ENCODE measurements at regions not wholly inside any gene's neighbourhood (a gene's known extent, or its start where the extent isn't known, plus 50 kb on each side); places are given as distances from the start of the nearest gene placed in this dataset.

DNA sequence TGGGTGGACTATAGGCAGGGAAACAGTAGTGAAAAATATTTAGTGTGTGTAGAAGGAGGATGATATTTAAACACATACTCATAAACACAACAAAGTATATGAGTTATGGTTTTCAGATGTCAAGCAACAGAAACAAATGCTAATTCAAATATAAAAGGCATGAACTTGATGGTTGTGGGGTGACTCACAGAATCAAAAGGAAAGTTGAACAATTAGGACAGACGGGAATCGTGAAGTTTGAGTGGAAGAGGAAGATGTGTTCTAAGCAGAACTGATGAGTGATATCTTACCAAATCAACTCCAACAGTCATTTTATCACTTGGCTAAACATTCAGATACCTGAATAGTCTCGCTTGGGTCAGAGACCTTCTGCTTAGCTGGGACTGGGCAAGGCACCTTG is 53.6 kb upstream of the ITGA6 start:
- intact Hi-C loops (cut with DNase I) = no loop called here
- no peak for DNase-seq
- H3K27me3 ChIP-seq = no peaks in the 10 kb centered on the region
- no peak overlapping the region for H3K9ac ChIP-seq (ENCODE audit: low read depth in 2 of 2, low read length in 2 of 2)
- TF ChIP-seq, protein P1, sequence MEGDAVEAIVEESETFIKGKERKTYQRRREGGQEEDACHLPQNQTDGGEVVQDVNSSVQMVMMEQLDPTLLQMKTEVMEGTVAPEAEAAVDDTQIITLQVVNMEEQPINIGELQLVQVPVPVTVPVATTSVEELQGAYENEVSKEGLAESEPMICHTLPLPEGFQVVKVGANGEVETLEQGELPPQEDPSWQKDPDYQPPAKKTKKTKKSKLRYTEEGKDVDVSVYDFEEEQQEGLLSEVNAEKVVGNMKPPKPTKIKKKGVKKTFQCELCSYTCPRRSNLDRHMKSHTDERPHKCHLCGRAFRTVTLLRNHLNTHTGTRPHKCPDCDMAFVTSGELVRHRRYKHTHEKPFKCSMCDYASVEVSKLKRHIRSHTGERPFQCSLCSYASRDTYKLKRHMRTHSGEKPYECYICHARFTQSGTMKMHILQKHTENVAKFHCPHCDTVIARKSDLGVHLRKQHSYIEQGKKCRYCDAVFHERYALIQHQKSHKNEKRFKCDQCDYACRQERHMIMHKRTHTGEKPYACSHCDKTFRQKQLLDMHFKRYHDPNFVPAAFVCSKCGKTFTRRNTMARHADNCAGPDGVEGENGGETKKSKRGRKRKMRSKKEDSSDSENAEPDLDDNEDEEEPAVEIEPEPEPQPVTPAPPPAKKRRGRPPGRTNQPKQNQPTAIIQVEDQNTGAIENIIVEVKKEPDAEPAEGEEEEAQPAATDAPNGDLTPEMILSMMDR (IDR thresholded peaks at IDR 0.05) = no peak
- H3K4me3 ChIP-seq = no peak overlapping the region
- no peaks in the 10 kb centered on the region for H3K9me3 ChIP-seq
- H3K27ac ChIP-seq = no peak overlapping the region
- H3K36me3 ChIP-seq = no peaks in the 10 kb centered on the region
- H3K4me1 ChIP-seq = peaks cover 6% of the 10 kb centered on the region

DNA sequence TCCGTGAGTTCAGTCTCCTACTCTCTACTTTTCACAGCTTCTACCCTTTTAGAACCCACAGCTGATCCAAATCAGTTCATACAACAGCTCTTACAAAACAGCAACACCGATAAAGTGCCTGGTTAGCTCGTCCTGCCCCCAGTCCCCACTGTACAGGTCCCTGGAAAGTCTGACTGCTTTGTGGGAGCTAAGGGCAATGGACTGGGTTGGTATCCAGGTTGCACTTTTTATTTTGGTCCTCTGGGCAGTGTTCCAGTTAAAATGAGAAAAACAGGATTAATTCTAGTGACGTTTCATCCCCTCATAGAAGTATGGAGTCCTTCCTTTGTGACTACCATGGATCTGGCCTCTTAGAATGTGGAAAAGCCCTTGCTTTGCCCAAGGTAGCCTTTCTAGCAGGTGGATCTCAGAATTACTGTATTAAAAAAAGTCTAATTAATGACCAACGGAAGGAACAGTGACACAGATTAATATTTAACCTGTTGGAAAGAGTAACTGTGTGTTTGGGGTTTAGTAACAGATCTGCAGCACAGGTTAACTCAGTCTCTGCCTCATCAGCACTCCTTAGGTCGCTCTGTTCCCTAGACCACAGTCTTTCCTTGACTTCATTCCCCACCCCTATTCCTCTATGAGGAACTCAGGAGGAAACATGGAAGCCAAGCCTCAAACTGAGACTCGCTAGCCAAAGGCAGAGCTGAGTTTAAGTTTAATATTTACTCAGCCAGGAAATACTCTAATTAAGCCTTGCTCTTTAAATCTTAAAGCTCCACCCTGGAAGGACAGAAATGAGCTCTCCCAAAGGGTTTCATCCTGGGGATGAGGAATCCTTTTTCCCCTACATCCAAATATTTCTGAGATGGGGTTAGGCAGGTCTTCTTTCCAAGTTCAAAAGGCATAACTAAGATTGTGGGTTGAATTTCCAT is 52.8 kb upstream of the ITGA6 start:
- Histone ChIP-seq H3K27me3 (no peaks in the 10 kb centered on the region), H3K36me3 (no peaks in the 10 kb centered on the region), H3K27ac (peak overlapping the region; percentile 9), H3K9me3 (no peaks in the 10 kb centered on the region), H3K4me1 (peaks cover 6% of the 10 kb centered on the region), H3K9ac (ENCODE audit: low read depth in 2 of 2, low read length in 2 of 2) (no peak overlapping the region), H3K4me3 (no peak overlapping the region)
- TF ChIP-seq, protein P1 (IDR thresholded peaks at IDR 0.05) = no peak
- no peak for DNase-seq
- intact Hi-C loops (cut with DNase I) = no loop called here

DNA sequence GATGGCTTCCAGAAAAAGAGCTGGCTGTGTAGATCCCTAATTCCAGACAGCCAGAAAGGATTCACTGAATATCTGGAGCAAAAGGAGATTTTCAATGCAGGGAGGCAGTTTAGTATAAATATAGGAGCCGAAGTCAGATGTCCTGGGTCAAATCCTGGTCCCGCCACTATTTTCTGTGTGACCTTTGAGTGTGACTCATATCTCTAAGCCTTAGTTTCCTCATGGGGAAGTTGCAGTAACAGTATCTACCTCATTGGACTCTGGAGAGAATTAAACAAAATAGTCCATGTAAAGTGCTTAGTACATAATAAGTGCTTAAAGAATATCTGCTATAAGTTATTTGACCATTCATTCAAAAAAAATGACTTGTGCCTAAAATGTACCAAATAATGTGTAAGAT is 52.1 kb upstream of the ITGA6 start:
- H3K4me1 ChIP-seq = peaks cover 6% of the 10 kb centered on the region
- peak overlapping the region; percentile 9 for H3K27ac ChIP-seq
- DNase-seq = no peak

DNA sequence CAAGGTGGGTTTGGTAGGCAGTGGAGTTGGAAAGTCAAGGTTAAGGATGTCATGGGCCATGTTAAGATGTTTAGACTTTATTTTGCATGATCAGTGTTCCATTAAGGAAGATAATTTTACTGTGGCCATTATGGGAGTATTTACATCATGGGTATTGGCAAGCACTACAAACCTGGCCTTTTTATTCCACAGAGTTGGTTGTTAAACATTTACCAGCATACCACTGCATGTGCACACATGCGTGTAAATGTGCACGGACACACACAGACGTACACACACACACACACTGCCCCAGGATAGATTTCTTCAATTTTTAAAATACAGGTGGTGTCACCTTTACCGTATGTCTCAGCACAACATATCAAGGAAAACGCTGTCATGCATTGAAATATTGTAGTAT is 51.4 kb upstream of the ITGA6 start:
- Histone ChIP-seq H3K9me3 (no peaks in the 10 kb centered on the region), H3K4me3 (no peak overlapping the region), H3K27me3 (no peaks in the 10 kb centered on the region), H3K4me1 (peaks cover 6% of the 10 kb centered on the region), H3K9ac (ENCODE audit: low read depth in 2 of 2, low read length in 2 of 2) (no peak overlapping the region), H3K27ac (no peak overlapping the region), H3K36me3 (no peaks in the 10 kb centered on the region)
- intact Hi-C loops (cut with DNase I) = no loop called here
- TF ChIP-seq, protein P1 (IDR thresholded peaks at IDR 0.05) = no peak
- no peak for DNase-seq

More for the DNA sequence above, 52.1 kb upstream of the ITGA6 start:
- Histone ChIP-seq H3K9me3 (no peaks in the 10 kb centered on the region), H3K9ac (ENCODE audit: low read depth in 2 of 2, low read length in 2 of 2) (no peak overlapping the region), H3K4me3 (no peak overlapping the region), H3K36me3 (no peaks in the 10 kb centered on the region), H3K27me3 (no peaks in the 10 kb centered on the region)
- TF ChIP-seq, protein P1 (IDR thresholded peaks at IDR 0.05) = no peak
- intact Hi-C loops (cut with DNase I) = no loop called here

DNA sequence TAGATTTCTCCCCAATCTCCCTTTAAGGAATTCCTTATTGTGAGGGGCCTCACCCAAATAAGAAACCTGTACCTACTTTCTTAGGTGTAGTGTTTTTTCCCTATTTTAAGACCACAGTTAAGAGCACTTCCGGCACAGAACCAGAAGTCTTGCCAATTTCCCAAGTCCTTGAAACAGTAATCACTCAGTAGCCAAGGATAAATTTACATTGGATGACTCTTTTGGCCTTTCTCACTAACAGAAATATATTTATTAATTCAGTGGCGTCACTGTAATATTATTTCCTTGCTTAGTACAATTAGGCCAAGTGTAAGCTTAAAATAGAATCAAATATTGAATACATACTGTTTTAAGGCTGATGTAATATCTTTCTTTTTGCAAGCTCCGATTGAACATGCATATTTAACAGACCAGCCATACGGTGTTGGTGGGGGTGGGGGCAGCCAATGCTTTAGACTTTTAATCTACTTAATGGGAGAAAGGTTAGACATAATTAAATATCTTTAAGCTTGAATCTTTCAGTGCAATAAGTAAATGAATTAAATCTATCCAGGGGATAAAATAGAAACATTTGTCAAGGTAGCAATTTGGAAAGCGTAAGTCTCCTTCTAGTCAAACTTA is 50.8 kb upstream of the ITGA6 start:
- no peaks in the 10 kb centered on the region for H3K9me3 ChIP-seq
- no peaks in the 10 kb centered on the region for H3K27me3 ChIP-seq
- TF ChIP-seq, protein P1 (IDR thresholded peaks at IDR 0.05) = no peak
- intact Hi-C loops (cut with DNase I) = no loop called here
- no peak overlapping the region for H3K27ac ChIP-seq
- no peak overlapping the region for H3K9ac ChIP-seq (ENCODE audit: low read depth in 2 of 2, low read length in 2 of 2)
- no peak overlapping the region for H3K4me3 ChIP-seq
- H3K4me1 ChIP-seq = peaks cover 6% of the 10 kb centered on the region
- DNase-seq = no peak
- no peaks in the 10 kb centered on the region for H3K36me3 ChIP-seq
